Left lung (tissue), 4 donors: ENCODE measurements at regions not wholly inside any gene's neighbourhood (a gene's known extent, or its start where the extent isn't known, plus 50 kb on each side); places are given as distances from the start of the nearest gene placed in this dataset.
"Not testable (repeated sequence)": the region's sequence is repeated elsewhere in the genome, so short reads cannot be mapped to it uniquely, and the experiment has no call there.

Source experiments
- ATAC-seq: fragments of 200-7000 bp; cut with Tn5 transposase; one replicate; pipeline ENCODE4 v1.9.1; 2020; ENCODE audit warnings: moderate library complexity
- DNase-seq, 4 donors: peaks; one replicate each; pipeline ENCODE4 v3.0.0-alpha.2; 2013 to 2020
- H3K27ac ChIP-seq, 2 donors: fragments of 200-600 bp; sonication (generic) in 1 of 2; one replicate each; pipeline versions ENCODE4 v1.5.0 to v1.8.0; 2020 to 2021
- H3K27me3 ChIP-seq, 2 donors: fragments of 200-600 bp; sonication (generic) in 1 of 2; one replicate each; pipeline versions ENCODE4 v1.5.0 to v1.8.0; 2020 to 2021
- H3K36me3 ChIP-seq, 2 donors: fragments of 200-600 bp; sonication (generic) in 1 of 2; one replicate each; pipeline versions ENCODE4 v1.5.0 to v1.8.0; 2020 to 2021
- H3K4me1 ChIP-seq, 2 donors: fragments of 200-600 bp; one replicate each; pipeline ENCODE4 v1.8.0; 2021
- H3K4me3 ChIP-seq, 2 donors: fragments of 200-600 bp; sonication (generic) in 1 of 2; one replicate each; pipeline versions ENCODE4 v1.5.0 to v1.8.0; 2020 to 2021; ENCODE audit warnings: mild to moderate bottlenecking in 1 of 2
- H3K9me3 ChIP-seq, 2 donors: fragments of 200-600 bp; sonication (generic) in 1 of 2; one replicate each; pipeline versions ENCODE4 v1.5.0 to v1.8.0; 2020 to 2021
- intact Hi-C, 2 donors: fragments of 100-400 bp; cut with DNase I; formaldehyde crosslinking; loops; one replicate each; pipeline versions ENCODE4 v1.11.2 to v1.14.2; 2022
- donor health status: DM: no; HTN: yes; CAD: no.
- donor health status: DM: no; HTN: no; CAD: no.

DNA sequence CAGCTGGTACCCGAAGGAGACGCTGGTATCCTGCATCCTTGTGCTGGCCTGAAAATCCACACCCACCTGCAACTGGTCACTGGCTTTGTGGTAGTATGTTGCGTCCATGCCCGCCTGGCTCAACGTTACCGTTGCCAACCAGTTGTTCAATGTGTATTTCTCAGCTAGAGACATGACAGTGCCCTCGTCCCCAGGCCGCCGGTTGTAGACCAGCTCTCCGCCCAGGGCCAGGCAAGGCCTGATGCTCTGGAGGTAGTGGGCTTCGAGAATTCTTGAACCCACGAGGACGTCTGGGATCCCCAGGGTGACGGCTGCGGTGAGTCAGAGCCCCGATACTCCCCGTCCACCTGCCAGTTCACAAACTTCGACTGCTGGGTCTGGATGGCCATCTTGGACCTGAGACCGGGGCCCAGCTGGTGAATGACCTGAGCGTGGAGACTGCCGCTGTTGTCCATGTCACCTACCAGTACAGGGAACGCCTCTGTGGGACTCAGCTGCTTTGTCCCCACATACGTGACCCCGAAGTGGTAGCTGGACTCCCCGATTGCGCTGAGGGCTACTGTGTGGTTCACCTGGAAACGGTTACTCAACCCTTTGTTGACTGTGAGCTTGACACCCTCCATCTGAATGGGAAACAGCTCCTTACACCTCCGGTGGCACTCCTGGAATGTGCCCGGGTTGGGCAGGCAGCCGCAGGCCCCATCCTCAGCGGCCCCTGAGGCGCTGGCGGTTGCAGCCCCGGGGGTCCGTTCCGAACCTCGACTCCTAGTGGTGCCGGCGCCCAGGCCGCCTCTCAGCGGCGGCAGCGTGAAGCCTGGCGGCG, 165.0 kb downstream of the POTEM start:
- H3K27me3 ChIP-seq, H3K9me3 ChIP-seq, H3K36me3 ChIP-seq, H3K4me1 ChIP-seq, ATAC-seq, H3K27ac ChIP-seq, intact Hi-C loops, H3K4me3 ChIP-seq, DNase-seq: not testable (repeated sequence)

DNA sequence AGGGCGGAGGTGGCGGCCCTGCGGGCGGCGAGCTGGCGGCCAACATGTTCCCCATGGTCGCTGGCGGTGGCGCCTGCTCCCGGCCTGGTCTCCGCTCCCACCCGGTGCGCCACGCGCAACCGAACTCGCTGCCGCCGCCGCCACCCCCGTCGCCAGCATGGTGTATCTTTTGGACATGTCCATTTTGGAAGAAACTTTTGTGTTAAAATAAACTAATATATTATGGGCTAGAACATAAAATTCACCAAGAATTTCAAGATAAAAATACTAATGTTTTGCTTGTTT, 165.5 kb downstream of the POTEM start:
- ATAC-seq, DNase-seq, H3K4me3 ChIP-seq, H3K27ac ChIP-seq, H3K4me1 ChIP-seq, intact Hi-C loops, H3K9me3 ChIP-seq, H3K27me3 ChIP-seq, H3K36me3 ChIP-seq: not testable (repeated sequence)

DNA sequence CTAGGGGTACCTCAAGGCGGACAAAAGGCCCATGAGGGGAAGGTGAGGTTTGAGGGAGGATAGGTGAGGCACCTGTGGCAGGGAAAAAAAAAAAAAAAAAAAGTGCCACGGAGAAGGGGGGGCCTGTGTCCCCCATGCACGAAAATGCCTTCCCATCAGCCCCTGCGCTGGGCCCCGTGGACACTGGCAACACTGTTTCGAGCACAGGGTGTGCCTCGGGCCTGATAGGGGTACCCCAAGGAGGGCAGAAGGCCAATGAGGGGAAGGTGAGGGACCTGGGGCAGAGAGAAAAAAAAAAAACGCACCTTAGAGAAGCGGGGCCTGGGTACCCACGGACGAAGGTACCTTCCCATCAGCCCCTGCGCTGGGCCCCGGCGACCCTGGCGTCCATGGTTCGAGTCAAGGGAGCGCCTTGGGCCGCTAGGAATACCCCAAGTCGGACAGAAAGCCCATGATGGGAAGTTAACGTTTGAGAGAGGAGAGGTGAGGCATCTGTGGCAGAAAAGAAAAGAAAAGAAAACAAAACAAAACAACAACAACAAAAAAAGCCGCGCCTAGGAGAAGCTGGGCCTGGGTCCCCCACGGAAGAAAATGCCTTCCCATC, 190.0 kb downstream of the POTEM start:
- intact Hi-C loops, H3K4me3 ChIP-seq, H3K27me3 ChIP-seq, H3K27ac ChIP-seq, ATAC-seq, H3K4me1 ChIP-seq, H3K36me3 ChIP-seq: not testable (repeated sequence)
- H3K9me3 ChIP-seq, result peaks cover 0 to 16% of the 10 kb centered on the region in 2 donors
- peak in 1 of 4 donors; percentile 74 for DNase-seq

GRCh38 chr14:19158012-19158411, 190.8 kb downstream of the POTEM start:
- H3K27ac ChIP-seq, ATAC-seq, H3K27me3 ChIP-seq, H3K36me3 ChIP-seq, DNase-seq, intact Hi-C loops, H3K4me3 ChIP-seq, H3K4me1 ChIP-seq: not testable (repeated sequence)
- peaks cover 0 to 18% of the 10 kb centered on the region in 2 donors for H3K9me3 ChIP-seq

GRCh38 chr14:19158588-19158987, 191.4 kb downstream of the POTEM start:
- intact Hi-C loops, H3K27ac ChIP-seq, ATAC-seq, H3K27me3 ChIP-seq, DNase-seq, H3K4me1 ChIP-seq, H3K36me3 ChIP-seq, H3K4me3 ChIP-seq: not testable (repeated sequence)
- peaks cover 0 to 18% of the 10 kb centered on the region in 2 donors for H3K9me3 ChIP-seq

DNA sequence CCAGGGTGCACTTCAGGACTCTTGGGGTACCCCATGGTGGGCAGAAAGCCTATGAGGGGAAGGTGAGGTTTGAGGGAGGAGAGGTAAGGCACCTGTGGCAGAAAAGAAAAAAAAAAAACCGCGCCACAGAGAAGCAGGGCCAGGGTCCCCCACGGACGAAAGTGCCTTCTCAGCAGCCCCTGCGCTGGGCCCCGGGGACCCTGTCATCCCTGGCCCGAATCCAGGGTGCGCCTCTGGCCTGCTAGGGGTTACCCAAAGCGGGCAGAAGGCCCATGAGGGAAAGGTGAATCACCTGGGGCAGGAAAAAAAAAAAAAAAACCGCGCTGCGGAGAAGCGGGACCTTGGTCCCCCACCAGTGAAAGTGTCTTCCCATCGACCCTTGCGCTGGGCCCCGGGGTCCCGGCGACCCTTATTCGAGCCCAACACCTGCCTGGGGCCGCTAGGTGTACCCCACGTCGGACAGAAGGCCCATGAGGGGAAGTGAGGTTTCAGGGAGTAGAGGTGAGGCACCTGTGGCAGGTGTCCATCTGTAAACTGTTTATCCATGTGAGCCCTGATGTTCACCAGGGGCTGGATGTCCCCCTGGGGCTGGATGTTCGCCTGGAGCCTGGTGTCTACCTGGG, 191.9 kb downstream of the POTEM start:
- H3K4me1 ChIP-seq, H3K4me3 ChIP-seq, H3K27me3 ChIP-seq, ATAC-seq, DNase-seq, H3K27ac ChIP-seq, intact Hi-C loops, H3K36me3 ChIP-seq: not testable (repeated sequence)
- peaks cover 0 to 18% of the 10 kb centered on the region in 2 donors for H3K9me3 ChIP-seq

DNA sequence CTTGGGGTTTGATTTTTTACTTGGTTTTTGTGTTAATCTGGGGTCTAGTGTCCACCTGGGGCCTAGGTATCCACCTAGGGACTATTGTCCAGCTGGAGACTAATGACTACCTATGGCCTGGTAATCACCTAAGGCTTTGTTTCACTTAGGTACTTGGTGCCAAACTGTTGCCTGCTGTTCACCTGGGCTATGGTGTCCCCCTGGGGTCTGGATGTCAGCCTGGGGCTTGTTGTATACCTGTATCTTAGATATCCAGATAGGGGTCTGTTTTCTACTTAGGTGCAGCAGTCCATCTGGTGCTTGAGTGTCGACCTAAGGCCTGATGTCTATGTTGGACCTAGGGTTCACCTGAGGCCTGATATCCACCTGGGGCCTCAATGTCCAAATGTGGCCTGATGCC, 193.1 kb downstream of the POTEM start:
- H3K27me3 ChIP-seq, ATAC-seq, DNase-seq, H3K4me3 ChIP-seq, H3K36me3 ChIP-seq, H3K27ac ChIP-seq, intact Hi-C loops, H3K4me1 ChIP-seq: not testable (repeated sequence)
- H3K9me3 ChIP-seq, result peaks cover 0 to 20% of the 10 kb centered on the region in 2 donors

GRCh38 chr14:19161251-19162033, 194.2 kb downstream of the POTEM start:
- H3K36me3 ChIP-seq, H3K27ac ChIP-seq, H3K27me3 ChIP-seq, H3K4me1 ChIP-seq, ATAC-seq, H3K4me3 ChIP-seq, intact Hi-C loops: not testable (repeated sequence)
- peak in 1 of 4 donors; percentile 77 for DNase-seq
- H3K9me3 ChIP-seq, result peaks cover 0 to 20% of the 10 kb centered on the region in 2 donors

DNA sequence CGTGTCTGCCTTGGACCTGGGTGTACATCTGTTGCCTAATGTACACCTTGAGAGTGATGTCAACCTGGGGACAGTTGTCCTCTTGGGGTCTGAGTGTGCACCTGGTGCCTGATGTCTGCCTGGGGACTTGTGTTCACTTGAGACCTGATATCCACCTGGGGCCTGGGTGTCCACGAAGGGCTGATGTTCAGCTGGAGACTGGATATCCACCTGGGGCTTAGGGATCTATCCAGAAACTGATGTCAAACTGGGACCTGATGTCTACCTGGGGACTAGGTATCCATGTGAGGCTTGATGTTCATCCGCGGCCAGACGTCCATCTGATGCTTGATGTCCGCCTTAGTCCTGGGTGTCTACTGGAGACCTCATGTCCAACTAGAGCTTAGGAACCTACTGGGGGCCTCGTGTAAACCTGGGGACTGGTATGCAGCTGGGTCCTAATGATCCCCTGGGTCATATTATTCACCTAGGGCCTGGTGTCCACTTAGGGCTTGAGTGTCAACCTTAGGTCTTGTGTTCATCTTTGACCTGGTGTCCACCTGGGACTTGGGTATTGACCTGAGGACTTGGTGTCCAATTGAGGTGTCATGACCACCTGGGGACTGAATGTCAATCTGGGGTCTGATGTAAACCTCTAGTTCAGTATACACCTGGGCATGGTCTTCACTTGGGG, 194.9 kb downstream of the POTEM start:
- ATAC-seq, H3K36me3 ChIP-seq, DNase-seq, intact Hi-C loops, H3K27ac ChIP-seq, H3K27me3 ChIP-seq, H3K4me3 ChIP-seq, H3K4me1 ChIP-seq: not testable (repeated sequence)
- peaks cover 0 to 18% of the 10 kb centered on the region in 2 donors for H3K9me3 ChIP-seq

- intact Hi-C loops, ATAC-seq, H3K27ac ChIP-seq: not testable (repeated sequence)
Measured at GRCh38 chr14:19162920-19163319, 195.7 kb downstream of the POTEM start.

GRCh38 chr14:19163891-19164290, 196.7 kb downstream of the POTEM start:
- H3K36me3 ChIP-seq, result not testable (repeated sequence)

More at GRCh38 chr14:19162920-19163319, 195.7 kb downstream of the POTEM start:
- H3K36me3 ChIP-seq, H3K27me3 ChIP-seq, H3K4me3 ChIP-seq, H3K4me1 ChIP-seq, DNase-seq: not testable (repeated sequence)
- H3K9me3 ChIP-seq, result peaks cover 0 to 25% of the 10 kb centered on the region in 2 donors

DNA sequence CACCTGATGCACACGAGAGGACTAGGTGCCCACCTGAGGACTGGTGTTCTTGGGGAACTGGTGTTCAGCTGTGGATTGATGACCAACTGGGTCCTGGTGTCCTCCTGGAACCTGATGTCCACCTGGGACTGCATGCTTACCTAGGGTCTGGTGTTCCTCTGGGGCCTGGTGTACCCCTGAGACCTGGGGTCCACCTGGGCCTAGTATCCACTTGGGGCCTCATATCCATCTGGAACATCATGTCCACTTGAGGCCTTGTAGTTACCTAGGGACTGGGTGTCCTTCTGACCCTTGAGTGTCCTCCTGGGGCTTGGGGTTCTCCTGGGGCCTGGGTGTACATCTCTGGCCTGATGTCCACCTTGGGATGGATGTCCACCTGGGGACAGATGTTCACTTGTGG, 197.2 kb downstream of the POTEM start:
- intact Hi-C loops, H3K27me3 ChIP-seq: not testable (repeated sequence)

More at GRCh38 chr14:19163891-19164290, 196.7 kb downstream of the POTEM start:
- H3K27me3 ChIP-seq, ATAC-seq, H3K4me1 ChIP-seq, intact Hi-C loops, H3K27ac ChIP-seq, H3K4me3 ChIP-seq, DNase-seq: not testable (repeated sequence)
- H3K9me3 ChIP-seq, result peaks cover 0 to 28% of the 10 kb centered on the region in 2 donors

More for the DNA sequence above, 197.2 kb downstream of the POTEM start:
- not testable (repeated sequence) for H3K4me1 ChIP-seq, ATAC-seq, H3K4me3 ChIP-seq, H3K27ac ChIP-seq, H3K36me3 ChIP-seq, DNase-seq
- peaks cover 0 to 28% of the 10 kb centered on the region in 2 donors for H3K9me3 ChIP-seq
